Naive thymus-derived CD4-positive, alpha-beta T cell (primary cell): ENCODE measurements at regions not wholly inside any gene's neighbourhood (a gene's known extent, or its start where the extent isn't known, plus 50 kb on each side); places are given as distances from the start of the nearest gene placed in this dataset.

Experiments
- ATAC-seq: fragments of 150-1000 bp; cut with Tn5 transposase; 2 replicates; pipeline ENCODE4 v1.10.0; 2021; ENCODE audit warnings: mild to moderate bottlenecking, moderate library complexity
- CTCF ChIA-PET: fragments of 350-600 bp; sonication (Branson Sonifier 250); formaldehyde crosslinking; loops from one replicate; lab custom pipeline; 2021; ENCODE audit warnings: antibody characterized with exemption; lab: Charles Lee
- POLR2A ChIA-PET: fragments of 350-600 bp; sonication (Branson Sonifier 250); formaldehyde crosslinking; loops from one replicate; lab custom pipeline; 2021; ENCODE audit warnings: antibody characterized with exemption, inconsistent platforms; lab: Charles Lee
- DNase-seq, 9 donors: peaks; one replicate each; pipeline versions ENCODE4 v3.0.0 to v3.0.0-alpha.2; 2020 to 2022; ENCODE audit warnings: mixed read lengths in 1 of 9
- H3K27ac ChIP-seq: one replicate; pipeline ENCODE4 v1.7.0; 2013; ENCODE audit warnings: mild to moderate bottlenecking, low read depth, low read length, moderate library complexity
- H3K27me3 ChIP-seq, 2 donors: one replicate each; pipeline ENCODE4 v1.7.0; 2013; ENCODE audit warnings: low read length in 2 of 2, mild to moderate bottlenecking in 2 of 2, moderate library complexity in 2 of 2; ENCODE audit not compliant: control insufficient read depth in 2 of 2, insufficient read depth in 2 of 2
- H3K36me3 ChIP-seq, 3 experiments: 1 replicate in 2 of 3; 2 replicates in 1 of 3; pipeline ENCODE4 v1.7.0; 2013; ENCODE audit warnings: low read length in 3 of 3, mild to moderate bottlenecking in 3 of 3, moderate library complexity in 1 of 3; ENCODE audit not compliant: insufficient read depth in 3 of 3, control insufficient read depth in 2 of 3
- H3K4me1 ChIP-seq, 2 donors: one replicate each; pipeline ENCODE4 v1.7.0; 2013; ENCODE audit warnings: low read length in 2 of 2, mild to moderate bottlenecking in 2 of 2, moderate library complexity in 1 of 2; ENCODE audit not compliant: control insufficient read depth in 2 of 2, insufficient read depth in 2 of 2
- H3K4me3 ChIP-seq: 2 replicates; pipeline ENCODE4 v1.7.0; 2013; ENCODE audit warnings: mild to moderate bottlenecking, low read length
- H3K9me3 ChIP-seq, 3 experiments: 1 replicate in 2 of 3; 2 replicates in 1 of 3; pipeline ENCODE4 v1.7.0; 2013; ENCODE audit warnings: low read length in 3 of 3; ENCODE audit not compliant: control insufficient read depth in 2 of 3
- H3K27ac Mint-ChIP-seq, 9 donors: one replicate each; pipeline ENCODE4 v1.8.0; 2020 to 2022; ENCODE audit warnings: mixed read lengths in 9 of 9, mild to moderate bottlenecking in 8 of 9, moderate library complexity in 5 of 9, inconsistent platforms in 2 of 9
- H3K27me3 Mint-ChIP-seq, 5 donors: one replicate each; pipeline ENCODE4 v1.8.0; 2021 to 2022; ENCODE audit warnings: mixed read lengths in 5 of 5, mild to moderate bottlenecking in 1 of 5
- H3K36me3 Mint-ChIP-seq, 5 donors: one replicate each; pipeline ENCODE4 v1.8.0; 2020 to 2022; ENCODE audit warnings: mixed read lengths in 5 of 5, mild to moderate bottlenecking in 3 of 5, inconsistent platforms in 1 of 5
- H3K4me1 Mint-ChIP-seq, 7 donors: one replicate each; pipeline ENCODE4 v1.8.0; 2020 to 2022; ENCODE audit warnings: mixed read lengths in 7 of 7, mild to moderate bottlenecking in 3 of 7, inconsistent platforms in 1 of 7
- H3K4me3 Mint-ChIP-seq, 10 donors: one replicate each; pipeline ENCODE4 v1.8.0; 2020 to 2022; ENCODE audit warnings: mild to moderate bottlenecking in 10 of 10, mixed read lengths in 10 of 10, moderate library complexity in 6 of 10, inconsistent platforms in 2 of 10
- H3K9me3 Mint-ChIP-seq, 11 donors: one replicate each; pipeline ENCODE4 v1.8.0; 2020 to 2022; ENCODE audit warnings: mixed read lengths in 11 of 11, mild to moderate bottlenecking in 4 of 11, inconsistent platforms in 1 of 11, moderate library complexity in 1 of 11
- intact Hi-C, 2 donors: fragments of 100-400 bp; cut with micrococcal nuclease; formaldehyde crosslinking; loops; one replicate each; pipeline ENCODE4 v1.15.1; 2023

DNA sequence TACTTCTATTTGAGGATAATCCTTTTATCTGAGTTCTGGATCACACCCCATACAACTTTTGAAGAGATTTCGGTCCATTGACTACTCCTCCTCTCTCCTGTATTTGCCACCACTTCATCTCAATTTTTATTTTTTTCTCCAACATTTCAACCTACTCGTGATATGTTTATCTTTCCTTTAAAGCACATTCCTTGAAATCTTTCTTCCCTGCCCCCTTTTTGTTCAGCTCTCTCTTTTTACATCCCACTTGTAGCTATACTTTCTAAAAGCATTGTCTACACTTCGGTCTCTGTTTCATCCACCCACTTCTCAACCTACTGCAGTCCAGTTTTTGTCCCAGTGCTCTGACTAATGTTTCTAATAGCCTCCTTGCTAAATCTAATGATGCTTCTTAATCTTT, 299.4 kb downstream of the PSAT1 start:
- no peaks in the 10 kb centered on the region for H3K9me3 ChIP-seq
- no peaks in the 10 kb centered on the region for H3K27me3 ChIP-seq
- ChIA-PET POLR2A (no interaction called here), CTCF (no interaction called here)
- no peaks in the 10 kb centered on the region for H3K36me3 ChIP-seq
- Mint-ChIP-seq H3K4me3 (no peak overlapping the region), H3K4me1 (no peaks in the 10 kb centered on the region), H3K27ac (no peak overlapping the region), H3K9me3 (no peaks in the 10 kb centered on the region), H3K27me3 (peaks cover 0 to 22% (median 6%) of the 10 kb centered on the region in 5 donors), H3K36me3 (no peaks in the 10 kb centered on the region)
- no peak for ATAC-seq
- H3K4me1 ChIP-seq: no peaks in the 10 kb centered on the region
- H3K27ac ChIP-seq: no peak overlapping the region
- intact Hi-C loops: no loop called here
- DNase-seq: no peak
- no peak overlapping the region for H3K4me3 ChIP-seq

DNA sequence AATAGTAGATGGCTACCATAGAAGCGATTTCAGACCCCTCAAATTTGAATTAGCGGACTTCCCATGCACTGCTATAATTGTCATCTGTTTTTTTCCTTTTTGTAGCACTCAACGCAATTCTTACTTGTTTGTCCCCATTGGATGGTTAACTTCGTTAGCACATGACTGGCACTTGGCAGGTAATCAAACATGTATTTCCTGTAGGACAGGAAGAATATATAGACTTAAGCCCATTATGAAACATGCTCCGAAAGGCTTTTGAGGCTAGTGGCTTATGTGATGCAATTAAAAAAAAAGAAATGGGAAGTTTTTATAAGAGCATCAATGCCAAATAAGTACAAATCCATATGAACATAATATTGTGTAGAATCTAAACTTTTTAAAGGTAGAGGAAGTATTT, 301.2 kb downstream of the PSAT1 start:
- Histone ChIP-seq H3K36me3 (no peaks in the 10 kb centered on the region), H3K9me3 (no peaks in the 10 kb centered on the region), H3K4me3 (no peak overlapping the region), H3K27ac (no peak overlapping the region), H3K4me1 (no peaks in the 10 kb centered on the region), H3K27me3 (no peaks in the 10 kb centered on the region)
- no peak overlapping the region for H3K4me3 Mint-ChIP-seq
- ATAC-seq (no peak), DNase-seq (no peak)
- intact Hi-C loops: no loop called here
- peaks cover 0 to 27% (median 9%) of the 10 kb centered on the region in 5 donors for H3K27me3 Mint-ChIP-seq
- H3K36me3 Mint-ChIP-seq: no peaks in the 10 kb centered on the region
- no peaks in the 10 kb centered on the region for H3K4me1 Mint-ChIP-seq
- ChIA-PET POLR2A (no interaction called here), CTCF (no interaction called here)
- H3K9me3 Mint-ChIP-seq: no peaks in the 10 kb centered on the region
- H3K27ac Mint-ChIP-seq: no peak overlapping the region

DNA sequence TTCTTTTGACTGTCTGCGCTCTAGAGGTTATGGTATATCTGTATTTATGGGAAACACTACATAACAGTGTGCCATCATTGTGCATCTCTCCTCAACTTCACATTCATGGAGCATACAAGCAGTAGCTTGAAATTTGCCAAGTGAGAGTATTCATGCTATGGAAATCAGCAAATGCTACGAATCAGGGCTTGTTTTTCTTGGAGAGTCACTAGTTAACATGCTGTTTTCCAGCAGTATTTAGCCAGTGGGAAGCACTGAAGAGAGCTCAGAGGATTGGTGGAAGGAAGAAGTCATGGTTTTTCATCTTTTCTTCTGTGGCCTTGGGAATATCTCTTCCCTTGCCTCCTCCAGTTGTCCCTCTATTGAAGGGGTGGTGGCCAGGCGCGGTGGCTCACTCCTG, 303.0 kb downstream of the PSAT1 start:
- ChIA-PET CTCF (no interaction called here), POLR2A (no interaction called here)
- H3K36me3 Mint-ChIP-seq: no peaks in the 10 kb centered on the region
- Histone ChIP-seq H3K27ac (no peak overlapping the region), H3K4me1 (no peaks in the 10 kb centered on the region), H3K36me3 (no peaks in the 10 kb centered on the region), H3K27me3 (no peaks in the 10 kb centered on the region), H3K9me3 (no peaks in the 10 kb centered on the region), H3K4me3 (no peak overlapping the region)
- DNase-seq (no peak), ATAC-seq (no peak)
- H3K4me3 Mint-ChIP-seq: no peak overlapping the region
- no peaks in the 10 kb centered on the region for H3K4me1 Mint-ChIP-seq
- intact Hi-C loops: no loop called here
- peaks cover 0 to 3% (median 0%) of the 10 kb centered on the region in 11 donors for H3K9me3 Mint-ChIP-seq
- no peak overlapping the region for H3K27ac Mint-ChIP-seq
- peaks cover 0 to 27% (median 14%) of the 10 kb centered on the region in 5 donors for H3K27me3 Mint-ChIP-seq

- Mint-ChIP-seq H3K27ac (no peak overlapping the region), H3K36me3 (no peaks in the 10 kb centered on the region), H3K27me3 (peaks cover 0 to 24% (median 8%) of the 10 kb centered on the region in 5 donors), H3K9me3 (peaks cover 0 to 3% (median 0%) of the 10 kb centered on the region in 11 donors), H3K4me3 (no peak overlapping the region), H3K4me1 (no peaks in the 10 kb centered on the region)
- Histone ChIP-seq H3K36me3 (no peaks in the 10 kb centered on the region), H3K9me3 (no peaks in the 10 kb centered on the region), H3K4me3 (no peak overlapping the region), H3K4me1 (no peaks in the 10 kb centered on the region), H3K27me3 (no peaks in the 10 kb centered on the region), H3K27ac (no peak overlapping the region)
- ATAC-seq (no peak), DNase-seq (no peak)
- ChIA-PET CTCF (no interaction called here), POLR2A (no interaction called here)
- intact Hi-C loops: no loop called here
Observed at GRCh38 chr9:78601957-78602565, 305.1 kb downstream of the PSAT1 start.

GRCh38 chr9:78605041-78606000, 308.4 kb downstream of the PSAT1 start:
- ChIA-PET POLR2A (no interaction called here), CTCF (no interaction called here)
- H3K9me3 Mint-ChIP-seq: peaks cover 0 to 3% (median 0%) of the 10 kb centered on the region in 11 donors
- no peak overlapping the region for H3K27ac ChIP-seq
- H3K27me3 Mint-ChIP-seq: peaks cover 0 to 12% (median 4%) of the 10 kb centered on the region in 5 donors
- H3K4me3 Mint-ChIP-seq: no peak overlapping the region
- no peaks in the 10 kb centered on the region for H3K27me3 ChIP-seq
- ATAC-seq (no peak), DNase-seq (no peak)
- no peaks in the 10 kb centered on the region for H3K4me1 ChIP-seq
- no peaks in the 10 kb centered on the region for H3K36me3 ChIP-seq
- no peaks in the 10 kb centered on the region for H3K4me1 Mint-ChIP-seq
- no peak overlapping the region for H3K4me3 ChIP-seq
- no peak overlapping the region for H3K27ac Mint-ChIP-seq
- no peaks in the 10 kb centered on the region for H3K9me3 ChIP-seq
- intact Hi-C loops: no loop called here
- H3K36me3 Mint-ChIP-seq: no peaks in the 10 kb centered on the region

GRCh38 chr9:78606001-78606379, 309.1 kb downstream of the PSAT1 start:
- no peaks in the 10 kb centered on the region for H3K9me3 ChIP-seq
- H3K27ac ChIP-seq: no peak overlapping the region
- no peak overlapping the region for H3K4me3 Mint-ChIP-seq
- H3K27me3 Mint-ChIP-seq: peaks cover 0 to 9% (median 4%) of the 10 kb centered on the region in 5 donors
- no peaks in the 10 kb centered on the region for H3K4me1 Mint-ChIP-seq
- no peaks in the 10 kb centered on the region for H3K36me3 ChIP-seq
- H3K4me1 ChIP-seq: no peaks in the 10 kb centered on the region
- no peak overlapping the region for H3K4me3 ChIP-seq
- intact Hi-C loops: no loop called here
- POLR2A ChIA-PET: no interaction called here
- H3K36me3 Mint-ChIP-seq: no peaks in the 10 kb centered on the region
- H3K9me3 Mint-ChIP-seq: peaks cover 0 to 3% (median 0%) of the 10 kb centered on the region in 11 donors
- DNase-seq (no peak), ATAC-seq (no peak)
- H3K27me3 ChIP-seq: no peaks in the 10 kb centered on the region
- CTCF ChIA-PET: no interaction called here
- no peak overlapping the region for H3K27ac Mint-ChIP-seq
